Esophagus muscularis mucosa (tissue), 4 donors: ENCODE measurements at regions not wholly inside any gene's neighbourhood (a gene's known extent, or its start where the extent isn't known, plus 50 kb on each side); places are given as distances from the start of the nearest gene placed in this dataset.

Experiments used
- DNase-seq: peaks from one replicate; pipeline ENCODE4 v3.0.0-alpha.2; 2017; ENCODE audit errors: extremely low spot score
- H3K27ac ChIP-seq, 4 donors: fragments of 200-600 bp; sonication (generic); replicated peaks in 1 of 4; 1 replicate in 3 of 4; 2 replicates in 1 of 4; pipeline ENCODE4 v1.5.1; 2016 to 2019; ENCODE audit warnings: mild to moderate bottlenecking in 1 of 4
- H3K27me3 ChIP-seq, 4 donors: fragments of 200-600 bp; sonication (generic); one replicate each; pipeline versions ENCODE4 v1.5.1 to v1.6.0; 2016 to 2019
- H3K36me3 ChIP-seq, 4 donors: fragments of 200-600 bp; sonication (generic); one replicate each; pipeline ENCODE4 v1.5.1; 2016 to 2019
- H3K4me1 ChIP-seq, 4 donors: fragments of 200-600 bp; sonication (generic); one replicate each; pipeline ENCODE4 v1.5.1; 2016 to 2019
- H3K4me3 ChIP-seq, 4 donors: fragments of 200-600 bp; sonication (generic); 1 replicate in 2 of 4; 2 replicates in 2 of 4; pipeline ENCODE4 v1.5.1; 2016 to 2019; ENCODE audit warnings: mild to moderate bottlenecking in 4 of 4, moderate library complexity in 1 of 4
- H3K9me3 ChIP-seq, 4 donors: fragments of 200-600 bp; sonication (generic); 1 replicate in 3 of 4; 2 replicates in 1 of 4; pipeline ENCODE4 v1.5.1; 2016 to 2019
- CTCF ChIP-seq, 3 experiments: fragments of 200-600 bp in 2 of 3; fragments of 450-650 bp in 1 of 3; sonication (generic) in 2 of 3; IDR thresholded peaks; one replicate each; pipeline ENCODE4 v1.5.1; 2017 to 2019; ENCODE audit warnings: antibody characterized with exemption in 3 of 3, mild to moderate bottlenecking in 2 of 3, moderate library complexity in 1 of 3
- EP300 ChIP-seq: sonication (generic); formaldehyde crosslinking; IDR thresholded peaks from one replicate; pipeline ENCODE4 v1.6.1; 2017; ENCODE audit warnings: antibody characterized with exemption
- POLR2A ChIP-seq: fragments of 450-650 bp; IDR thresholded peaks from one replicate; pipeline ENCODE4 v1.6.1; 2017; ENCODE audit warnings: antibody characterized with exemption, moderate library complexity, mild to moderate bottlenecking, low read depth
- POLR2AphosphoS5 ChIP-seq, 2 donors: sonication (generic); formaldehyde crosslinking; IDR thresholded peaks; one replicate each; pipeline ENCODE4 v1.6.1; 2017; ENCODE audit warnings: antibody characterized with exemption in 2 of 2
- WGBS: methylation state at CpG from one replicate; pipeline ENCODE4 v1.1.5; 2018; 5-methylcytosine and 5-hydroxymethylcytosine counted together
- intact Hi-C: fragments of 100-400 bp; cut with DNase I; formaldehyde crosslinking; loops from one replicate; pipeline ENCODE4 v1.15.1; 2023

DNA sequence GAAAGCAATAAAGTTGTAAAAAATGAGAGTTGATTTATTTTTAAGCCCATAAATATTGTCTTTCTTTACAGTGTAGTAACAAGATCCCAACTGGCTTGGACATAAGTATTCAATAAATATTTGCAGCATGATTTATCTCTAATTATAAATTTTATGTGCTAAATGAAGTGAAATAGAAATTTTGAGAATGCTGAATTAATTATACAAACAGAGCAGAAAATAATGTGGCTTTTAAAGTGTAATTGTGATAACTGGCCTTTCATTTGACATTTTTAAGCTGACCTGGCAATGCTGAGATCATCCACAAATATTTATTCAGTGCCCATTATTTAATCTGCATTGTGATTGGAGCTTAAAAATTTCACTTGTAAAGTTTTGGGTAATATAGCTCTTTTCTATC is 201.6 kb upstream of the NAV3 start:
- intact Hi-C loops = no loop called here
- no peak for TF ChIP-seq CTCF (IDR thresholded peaks at IDR 0.05)
- no peak for TF ChIP-seq EP300
- TF ChIP-seq POLR2A = no peak
- TF ChIP-seq POLR2AphosphoS5 (IDR thresholded peaks at IDR 0.05) = no peak
- no peak overlapping the region for H3K4me3 ChIP-seq
- no peaks in the 10 kb centered on the region for H3K36me3 ChIP-seq
- no peak overlapping the region for H3K27ac ChIP-seq
- H3K9me3 ChIP-seq = peaks cover 0 to 5% (median 2%) of the 10 kb centered on the region in 4 donors
- no peak for DNase-seq
- no peaks in the 10 kb centered on the region for H3K4me1 ChIP-seq
- H3K27me3 ChIP-seq = no peaks in the 10 kb centered on the region

DNA sequence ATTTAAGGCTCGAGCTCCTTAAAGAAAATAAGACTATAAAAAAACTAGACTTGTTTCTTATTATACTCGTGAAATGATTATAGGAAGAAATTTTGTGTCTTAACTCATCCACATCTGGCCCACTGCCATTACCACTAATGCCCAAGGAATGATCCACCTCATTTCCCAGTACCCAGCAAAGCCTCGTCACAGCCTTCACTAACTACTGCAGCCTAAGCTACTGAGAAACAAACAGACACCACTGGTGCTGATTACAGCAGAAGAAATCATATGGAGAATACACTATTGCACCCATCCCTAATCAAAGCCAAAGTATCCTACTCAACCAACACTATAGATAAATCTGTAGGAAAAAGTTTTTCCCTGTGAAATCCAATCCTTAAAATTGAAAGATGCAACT is 205.3 kb upstream of the NAV3 start:
- no peak overlapping the region for H3K4me3 ChIP-seq
- no peaks in the 10 kb centered on the region for H3K27me3 ChIP-seq
- intact Hi-C loops = no loop called here
- no peak for TF ChIP-seq CTCF (IDR thresholded peaks at IDR 0.05)
- TF ChIP-seq EP300 = no peak
- no peak for TF ChIP-seq POLR2A
- no peak for TF ChIP-seq POLR2AphosphoS5 (IDR thresholded peaks at IDR 0.05)
- H3K9me3 ChIP-seq = peaks cover 0 to 5% (median 2%) of the 10 kb centered on the region in 4 donors
- H3K36me3 ChIP-seq = no peaks in the 10 kb centered on the region
- no peak for DNase-seq
- no peaks in the 10 kb centered on the region for H3K4me1 ChIP-seq
- no peak overlapping the region for H3K27ac ChIP-seq
- WGBS = 75% methylated on average over 3 of the region's 3 CpGs

- 59% methylated on average over 3 of the region's 3 CpGs for WGBS
- intact Hi-C loops = no loop called here
Observed at GRCh38 chr12:77619425-77619824, 211.3 kb upstream of the NAV3 start.

GRCh38 chr12:77617818-77618217 is 212.9 kb upstream of the NAV3 start:
- Histone ChIP-seq H3K4me3 (no peak overlapping the region), H3K9me3 (peaks cover 0 to 11% (median 8%) of the 10 kb centered on the region in 4 donors), H3K36me3 (no peaks in the 10 kb centered on the region), H3K4me1 (no peaks in the 10 kb centered on the region), H3K27ac (no peak overlapping the region), H3K27me3 (no peaks in the 10 kb centered on the region)
- 85% methylated on average over 1 of the region's 1 CpG for WGBS
- DNase-seq = no peak
- TF ChIP-seq EP300 (no peak), POLR2A (no peak), POLR2AphosphoS5 (IDR thresholded peaks at IDR 0.05) (no peak), CTCF (IDR thresholded peaks at IDR 0.05) (no peak)
- intact Hi-C loops = no loop called here

More at GRCh38 chr12:77619425-77619824, 211.3 kb upstream of the NAV3 start:
- no peak for DNase-seq
- TF ChIP-seq EP300 (no peak), POLR2A (no peak), POLR2AphosphoS5 (IDR thresholded peaks at IDR 0.05) (no peak), CTCF (IDR thresholded peaks at IDR 0.05) (no peak)
- Histone ChIP-seq H3K4me1 (no peaks in the 10 kb centered on the region), H3K4me3 (no peak overlapping the region), H3K27me3 (no peaks in the 10 kb centered on the region), H3K9me3 (peaks cover 0 to 11% (median 8%) of the 10 kb centered on the region in 4 donors), H3K36me3 (no peaks in the 10 kb centered on the region), H3K27ac (no peak overlapping the region)

DNA sequence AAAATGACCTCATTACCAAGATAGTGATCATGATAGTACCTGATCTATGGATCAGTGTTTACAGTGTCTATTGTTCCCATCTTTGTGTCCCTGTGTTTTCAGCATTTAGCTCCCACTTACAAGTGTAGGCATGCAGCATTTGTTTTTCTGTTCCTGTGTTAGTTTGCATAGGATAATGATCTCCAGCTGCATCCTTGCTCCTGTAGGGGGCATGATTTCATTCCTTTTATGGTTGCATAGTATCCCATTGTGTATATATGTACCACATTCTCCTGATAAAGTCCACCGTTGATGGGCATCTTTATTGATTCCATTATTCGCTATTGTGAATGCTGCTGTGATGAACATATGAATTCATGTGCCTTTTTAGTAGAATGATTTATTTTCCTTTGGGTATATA is 215.4 kb upstream of the NAV3 start:
- Histone ChIP-seq H3K4me3 (no peak overlapping the region), H3K4me1 (no peaks in the 10 kb centered on the region), H3K36me3 (no peaks in the 10 kb centered on the region), H3K9me3 (peaks cover 0 to 11% (median 8%) of the 10 kb centered on the region in 4 donors), H3K27ac (no peak overlapping the region), H3K27me3 (no peaks in the 10 kb centered on the region)
- TF ChIP-seq CTCF (IDR thresholded peaks at IDR 0.05) (no peak), EP300 (no peak), POLR2AphosphoS5 (IDR thresholded peaks at IDR 0.05) (no peak), POLR2A (no peak)
- intact Hi-C loops = no loop called here
- no peak for DNase-seq
- 93% methylated on average over 2 of the region's 2 CpGs for WGBS
